Activated T-cell treated with anti-CD3 and anti-CD28 coated beads, Interleukin-2, amount 50 U/mL, for 72 hours (primary cell): ENCODE measurements at regions not wholly inside any gene's neighbourhood (a gene's known extent, or its start where the extent isn't known, plus 50 kb on each side); places are given as distances from the start of the nearest gene placed in this dataset.
"Not testable (repeated sequence)": the region's sequence is repeated elsewhere in the genome, so short reads cannot be mapped to it uniquely, and the experiment has no call there.

Experiments used
- ATAC-seq, 2 donors: fragments of 150-1000 bp; cut with Tn5 transposase; replicated peaks in 1 of 2; 2 replicates each; pipeline ENCODE4 v1.10.0; 2021; ENCODE audit warnings: moderate library complexity in 2 of 2, mild to moderate bottlenecking in 1 of 2
- DNase-seq, 2 donors: peaks; one replicate each; pipeline ENCODE4 v3.0.0; 2021 to 2022; ENCODE audit warnings: mixed read lengths in 1 of 2
- H3K27ac Mint-ChIP-seq: one replicate; pipeline ENCODE4 v1.8.0; 2022; ENCODE audit warnings: mild to moderate bottlenecking, moderate library complexity, mixed read lengths
- H3K27me3 Mint-ChIP-seq: one replicate; pipeline ENCODE4 v1.8.0; 2022; ENCODE audit warnings: low read depth, mixed read lengths
- H3K36me3 Mint-ChIP-seq, 2 donors: one replicate each; pipeline ENCODE4 v1.8.0; 2022; ENCODE audit warnings: mixed read lengths in 2 of 2, mild to moderate bottlenecking in 1 of 2; ENCODE audit not compliant: insufficient read depth in 2 of 2
- H3K4me1 Mint-ChIP-seq: one replicate; pipeline ENCODE4 v1.8.0; 2022; ENCODE audit warnings: low read depth, mixed read lengths
- H3K4me3 Mint-ChIP-seq, 2 donors: one replicate each; pipeline ENCODE4 v1.8.0; 2022; ENCODE audit warnings: mild to moderate bottlenecking in 2 of 2, mixed read lengths in 2 of 2, moderate library complexity in 2 of 2
- H3K9me3 Mint-ChIP-seq, 2 donors: one replicate each; pipeline ENCODE4 v1.8.0; 2022; ENCODE audit warnings: mixed read lengths in 2 of 2

GRCh38 chr4:27759611-27760575 is 899.3 kb downstream of the STIM2 start:
- DNase-seq (no peak), ATAC-seq (no peak)
- Mint-ChIP-seq H3K27me3 (no peaks in the 10 kb centered on the region), H3K4me3 (no peak overlapping the region), H3K4me1 (no peaks in the 10 kb centered on the region), H3K9me3 (peaks cover 2 to 5% of the 10 kb centered on the region in 2 donors), H3K36me3 (no peaks in the 10 kb centered on the region), H3K27ac (no peak overlapping the region)

DNA sequence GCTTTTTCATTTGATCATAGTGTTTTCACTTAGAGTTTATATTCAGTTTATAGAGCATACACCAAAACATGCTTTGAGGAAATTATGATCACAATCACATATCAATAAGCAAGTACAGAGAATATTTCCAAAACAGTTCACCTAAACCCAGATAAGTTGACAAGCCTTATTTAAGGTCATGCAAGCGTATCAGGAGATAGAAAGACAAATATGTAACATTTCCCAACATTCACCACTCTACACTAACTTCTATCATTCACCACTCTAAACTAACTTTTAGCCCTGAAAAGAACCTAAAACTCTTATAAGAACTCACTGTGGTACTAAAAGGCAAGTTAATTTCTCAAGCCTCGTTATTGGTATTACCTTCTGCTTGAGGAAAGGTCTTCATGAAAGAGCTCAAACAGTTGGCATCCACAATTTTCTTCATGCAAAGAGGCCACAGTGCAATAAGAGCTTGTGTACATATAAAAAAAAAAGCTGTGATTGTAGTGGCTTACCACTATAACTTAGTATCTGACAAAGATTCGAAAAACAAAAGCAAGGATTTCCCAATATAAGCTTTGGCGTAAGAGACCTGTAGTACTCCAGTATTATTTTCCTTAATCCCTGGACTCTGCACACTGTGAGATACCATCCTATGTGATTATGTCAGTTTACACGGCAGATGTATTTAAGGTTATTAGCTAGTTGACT is 903.3 kb downstream of the STIM2 start:
- DNase-seq, result no peak
- H3K9me3 Mint-ChIP-seq, result peaks cover 0 to 5% of the 10 kb centered on the region in 2 donors

GRCh38 chr4:27764526-27764837 is 903.8 kb downstream of the STIM2 start:
- Mint-ChIP-seq H3K27me3 (no peaks in the 10 kb centered on the region), H3K9me3 (peaks cover 0 to 5% of the 10 kb centered on the region in 2 donors), H3K36me3 (no peaks in the 10 kb centered on the region), H3K27ac (no peak overlapping the region), H3K4me1 (no peaks in the 10 kb centered on the region), H3K4me3 (no peak overlapping the region)
- ATAC-seq (no peak), DNase-seq (no peak)

More for the DNA sequence above, 903.3 kb downstream of the STIM2 start:
- Mint-ChIP-seq H3K4me3 (no peak overlapping the region), H3K36me3 (no peaks in the 10 kb centered on the region), H3K27me3 (no peaks in the 10 kb centered on the region), H3K4me1 (no peaks in the 10 kb centered on the region), H3K27ac (no peak overlapping the region)
- ATAC-seq, result no peak

DNA sequence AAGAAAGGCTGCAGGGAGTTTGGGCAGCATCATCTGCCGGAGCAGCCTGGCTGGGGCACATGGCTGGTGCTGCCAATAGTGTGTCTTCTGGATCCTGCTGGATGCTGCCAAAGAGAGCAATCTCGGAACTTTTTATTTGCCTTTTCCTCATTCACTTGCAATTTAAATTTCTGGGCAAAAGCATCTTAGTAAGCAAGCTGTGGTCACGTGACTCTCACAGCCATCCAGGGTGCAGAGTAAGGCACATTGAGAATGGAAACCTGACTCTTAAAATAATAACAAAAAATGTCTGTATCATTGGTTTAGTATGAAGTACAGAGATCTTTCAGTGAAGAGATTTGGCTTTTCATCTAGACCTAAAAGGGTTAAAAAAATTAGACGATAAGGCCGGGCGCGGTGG is 910.3 kb downstream of the STIM2 start:
- H3K27ac Mint-ChIP-seq, result no peak overlapping the region
- H3K27me3 Mint-ChIP-seq, result no peaks in the 10 kb centered on the region
- ATAC-seq, result no peak
- H3K4me3 Mint-ChIP-seq, result no peak overlapping the region
- DNase-seq, result no peak
- H3K4me1 Mint-ChIP-seq, result no peaks in the 10 kb centered on the region
- no peaks in the 10 kb centered on the region for H3K36me3 Mint-ChIP-seq
- peaks cover 0 to 1% of the 10 kb centered on the region in 2 donors for H3K9me3 Mint-ChIP-seq

- Mint-ChIP-seq H3K4me3 (no peak overlapping the region), H3K27me3 (no peaks in the 10 kb centered on the region), H3K4me1 (no peaks in the 10 kb centered on the region), H3K36me3 (no peaks in the 10 kb centered on the region), H3K9me3 (peaks cover 0 to 1% of the 10 kb centered on the region in 2 donors), H3K27ac (no peak overlapping the region)
- ATAC-seq (no peak), DNase-seq (no peak)
Observed at GRCh38 chr4:27775156-27775555, 914.5 kb downstream of the STIM2 start.

DNA sequence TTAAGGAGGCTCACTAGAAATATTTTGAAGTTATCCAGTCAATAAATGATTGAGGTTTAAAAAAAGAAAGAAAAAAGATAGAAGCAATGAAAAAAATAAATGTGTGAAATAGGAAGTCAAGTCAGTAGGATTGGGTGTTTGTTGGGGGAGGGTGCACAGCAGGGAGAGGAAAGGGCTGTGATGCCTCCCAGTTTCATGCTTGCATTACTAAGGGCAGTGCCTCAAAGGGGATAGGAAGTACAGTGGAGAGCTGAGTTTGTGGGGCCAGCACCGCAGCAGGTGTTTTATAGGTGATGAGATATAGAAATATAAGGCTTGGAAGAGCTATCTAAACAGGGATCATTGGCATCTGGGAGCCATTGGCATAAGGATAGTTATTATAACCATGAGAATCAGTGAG is 919.2 kb downstream of the STIM2 start:
- Mint-ChIP-seq H3K9me3 (peaks cover 2 to 3% of the 10 kb centered on the region in 2 donors), H3K4me1 (no peaks in the 10 kb centered on the region), H3K27ac (no peak overlapping the region), H3K27me3 (no peaks in the 10 kb centered on the region), H3K36me3 (no peaks in the 10 kb centered on the region), H3K4me3 (no peak overlapping the region)
- DNase-seq (no peak), ATAC-seq (no peak)

GRCh38 chr4:27787195-27787594 is 926.6 kb downstream of the STIM2 start:
- Mint-ChIP-seq H3K36me3 (no peaks in the 10 kb centered on the region), H3K27ac (no peak overlapping the region), H3K4me1 (no peaks in the 10 kb centered on the region), H3K27me3 (no peaks in the 10 kb centered on the region), H3K4me3 (no peak overlapping the region), H3K9me3 (peaks cover 3 to 7% of the 10 kb centered on the region in 2 donors)
- DNase-seq, result no peak
- no peak for ATAC-seq

- Mint-ChIP-seq H3K36me3 (no peaks in the 10 kb centered on the region), H3K9me3 (peaks cover 3 to 7% of the 10 kb centered on the region in 2 donors), H3K27me3 (no peaks in the 10 kb centered on the region), H3K4me3 (no peak overlapping the region), H3K27ac (no peak overlapping the region), H3K4me1 (no peaks in the 10 kb centered on the region)
- DNase-seq (no peak), ATAC-seq (no peak)
Observed at GRCh38 chr4:27789773-27790172, 929.1 kb downstream of the STIM2 start.

DNA sequence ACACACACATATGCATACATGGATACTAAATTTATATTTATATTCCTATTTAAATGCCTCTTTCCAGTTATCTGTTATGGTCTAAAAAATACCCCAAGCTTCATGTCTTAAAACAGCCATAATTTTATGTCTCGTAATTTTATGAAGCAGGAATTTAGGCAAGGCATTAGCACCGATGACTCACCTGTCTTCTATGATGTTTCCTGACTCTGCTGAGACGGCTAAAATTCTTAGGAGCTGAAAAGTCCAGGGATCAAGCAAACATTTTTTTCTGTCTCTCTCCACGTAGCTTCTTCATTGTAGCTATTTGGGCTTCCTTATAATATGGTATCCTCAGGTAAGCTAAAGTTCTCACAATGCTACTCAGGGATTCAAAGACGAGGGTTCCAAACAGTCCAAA is 930.3 kb downstream of the STIM2 start:
- Mint-ChIP-seq H3K36me3 (no peaks in the 10 kb centered on the region), H3K4me1 (no peaks in the 10 kb centered on the region), H3K27ac (no peak overlapping the region), H3K9me3 (peaks cover 3 to 7% of the 10 kb centered on the region in 2 donors), H3K27me3 (no peaks in the 10 kb centered on the region), H3K4me3 (no peak overlapping the region)
- ATAC-seq (no peak), DNase-seq (no peak)

- DNase-seq (no peak), ATAC-seq (no peak)
- Mint-ChIP-seq H3K9me3 (peaks cover 3 to 7% of the 10 kb centered on the region in 2 donors), H3K27ac (no peak overlapping the region), H3K27me3 (no peaks in the 10 kb centered on the region), H3K4me3 (no peak overlapping the region), H3K36me3 (no peaks in the 10 kb centered on the region), H3K4me1 (no peaks in the 10 kb centered on the region)
Observed at GRCh38 chr4:27791640-27792039, 931.0 kb downstream of the STIM2 start.

GRCh38 chr4:27807207-27807606 is 946.6 kb downstream of the STIM2 start:
- ATAC-seq, result no peak
- Mint-ChIP-seq H3K27ac (no peak overlapping the region), H3K27me3 (no peaks in the 10 kb centered on the region), H3K4me3 (no peak overlapping the region), H3K36me3 (no peaks in the 10 kb centered on the region), H3K4me1 (no peaks in the 10 kb centered on the region), H3K9me3 (peaks cover 5 to 6% of the 10 kb centered on the region in 2 donors)
- DNase-seq, result no peak

DNA sequence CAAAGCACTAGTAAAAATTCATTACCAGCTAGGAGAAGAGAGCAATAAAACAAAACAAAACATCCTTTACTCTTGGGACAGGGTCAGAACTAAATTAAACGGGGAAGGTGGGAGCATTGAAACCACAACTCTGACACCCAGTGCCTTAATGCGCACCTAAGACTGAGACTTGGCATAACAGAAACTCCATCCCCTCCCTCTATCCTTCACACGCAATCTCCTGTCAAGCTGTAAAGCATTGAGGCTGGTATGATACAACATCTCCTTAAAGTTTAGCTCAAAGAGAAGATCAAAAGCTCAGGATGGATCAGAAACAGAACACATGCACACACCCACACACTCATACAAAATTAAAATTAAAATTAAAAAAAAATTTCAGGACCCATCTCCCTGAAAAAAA is 951.3 kb downstream of the STIM2 start:
- no peak for DNase-seq
- Mint-ChIP-seq H3K27ac (no peak overlapping the region), H3K4me3 (no peak overlapping the region), H3K36me3 (no peaks in the 10 kb centered on the region), H3K9me3 (peaks cover 7 to 9% of the 10 kb centered on the region in 2 donors), H3K27me3 (no peaks in the 10 kb centered on the region), H3K4me1 (no peaks in the 10 kb centered on the region)
- ATAC-seq, result no peak

GRCh38 chr4:27813226-27813625 is 952.6 kb downstream of the STIM2 start:
- DNase-seq, H3K9me3 Mint-ChIP-seq, H3K27me3 Mint-ChIP-seq, H3K4me1 Mint-ChIP-seq, H3K4me3 Mint-ChIP-seq, ATAC-seq, H3K27ac Mint-ChIP-seq, H3K36me3 Mint-ChIP-seq: not testable (repeated sequence)
